Fibroblast of peridontal ligament (primary cell): ENCODE measurements at regions not wholly inside any gene's neighbourhood (a gene's known extent, or its start where the extent isn't known, plus 50 kb on each side); places are given as distances from the start of the nearest gene placed in this dataset.

Experiments
- DNase-seq: peaks from one replicate; pipeline ENCODE4 v3.0.0-alpha.2; 2010; ENCODE audit errors: extremely low read depth

DNA sequence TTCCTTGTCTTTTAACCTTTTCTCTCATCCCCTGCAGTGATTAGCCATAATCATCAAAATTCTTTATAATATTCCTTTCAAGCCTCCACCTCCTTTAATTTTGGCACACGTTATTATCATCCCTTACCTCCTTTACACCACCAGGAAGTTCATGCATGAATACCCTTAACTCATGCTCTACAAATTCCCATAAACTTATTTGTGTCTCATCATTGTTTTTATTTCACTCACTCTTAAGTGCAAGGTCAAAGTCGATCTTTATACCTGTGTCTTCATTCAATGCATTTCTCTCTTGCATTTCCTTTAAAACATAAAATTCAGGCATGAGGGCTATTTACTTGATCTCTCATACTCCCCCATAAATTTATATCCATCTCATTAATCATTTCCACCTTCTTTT is 1064.6 kb upstream of the CADM2 start:
- no peak for DNase-seq

DNA sequence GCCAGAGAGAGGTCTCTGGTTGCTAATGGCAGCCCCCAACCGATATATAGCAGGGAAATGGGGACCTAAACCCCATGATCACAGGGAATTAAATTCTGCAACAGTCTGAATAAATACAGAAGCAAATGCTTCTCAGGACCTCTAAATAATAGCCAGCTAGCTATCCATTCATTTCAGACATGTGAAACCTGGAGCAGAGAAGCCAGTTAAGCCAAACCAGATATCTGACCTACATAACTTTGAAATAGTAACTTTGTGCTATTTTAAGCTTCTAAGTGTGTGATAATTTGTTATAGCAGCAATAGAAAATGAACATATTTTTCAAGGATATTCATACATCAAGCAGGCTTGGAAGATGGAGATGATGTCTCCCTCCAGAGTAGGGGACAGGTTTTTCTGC is 1062.9 kb upstream of the CADM2 start:
- DNase-seq, result no peak

DNA sequence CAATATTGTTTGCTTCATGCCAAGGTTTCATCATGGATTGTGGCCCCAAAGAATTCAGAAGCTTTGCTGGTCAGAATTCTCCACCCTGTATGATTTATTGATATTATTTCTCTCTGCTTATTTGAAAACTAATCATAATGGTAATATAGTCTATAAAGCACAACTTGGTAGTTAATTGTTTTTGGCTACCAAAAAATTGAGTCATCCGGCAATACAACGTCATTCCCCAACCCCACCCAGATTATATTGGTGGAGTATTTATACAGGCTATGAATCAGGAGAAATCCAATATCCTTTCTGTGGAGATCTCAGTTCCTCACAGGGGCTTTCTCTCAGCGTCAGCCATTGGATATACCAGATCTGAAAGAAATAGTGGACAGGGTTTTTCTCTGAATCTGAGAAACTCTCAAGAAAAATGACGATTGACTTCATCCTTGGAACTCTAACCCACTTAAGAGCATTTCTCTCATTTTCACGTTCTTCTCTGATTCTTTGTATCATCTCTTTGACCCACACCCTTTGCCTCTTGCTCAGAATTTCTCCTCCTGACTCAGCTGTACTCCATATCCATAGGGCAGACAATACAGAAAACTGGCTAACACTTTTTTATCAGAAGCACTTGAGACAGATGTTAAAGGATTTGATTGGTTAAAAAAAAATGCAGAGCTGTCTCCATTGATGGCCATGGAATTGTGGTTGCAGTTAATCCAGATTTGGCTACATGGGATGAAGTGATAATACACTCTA is 1055.8 kb upstream of the CADM2 start:
- no peak for DNase-seq

DNA sequence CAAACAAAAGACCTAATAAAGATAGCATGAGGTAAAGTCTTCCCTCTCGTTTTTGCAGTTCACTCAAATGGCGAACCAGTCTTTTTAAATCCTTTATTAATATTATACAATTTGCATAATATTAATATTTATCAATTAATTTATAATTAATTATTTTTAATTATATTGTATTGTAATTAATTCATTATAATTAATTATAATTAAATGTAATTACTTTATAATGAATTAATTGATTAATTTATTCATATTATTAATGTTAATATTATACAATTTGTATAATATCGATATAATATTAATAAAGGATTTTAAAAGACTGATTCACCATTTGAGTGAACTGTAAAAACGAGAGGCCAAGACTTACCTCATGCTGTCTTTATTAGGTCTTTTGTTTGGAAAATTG is 1045.4 kb upstream of the CADM2 start:
- no peak for DNase-seq

DNA sequence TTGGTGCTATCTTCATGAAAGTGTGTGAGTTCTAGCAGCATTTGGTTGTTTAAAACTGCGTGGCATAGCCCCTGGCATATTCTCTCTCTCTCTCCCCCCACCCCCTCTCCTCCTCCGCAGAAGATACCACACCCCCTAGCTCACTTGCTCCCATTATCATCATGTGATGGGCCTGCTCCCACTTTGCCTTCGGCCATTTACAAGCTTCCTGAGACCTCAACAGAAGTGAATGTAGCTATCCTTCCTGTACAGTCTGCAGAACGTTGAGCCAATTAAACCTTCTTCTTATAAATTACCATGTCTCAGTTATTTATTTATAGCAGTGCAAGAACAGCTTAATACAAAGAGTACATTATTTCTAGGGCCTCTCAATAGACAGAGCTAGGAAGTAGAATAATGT is 1032.5 kb upstream of the CADM2 start:
- no peak for DNase-seq

DNA sequence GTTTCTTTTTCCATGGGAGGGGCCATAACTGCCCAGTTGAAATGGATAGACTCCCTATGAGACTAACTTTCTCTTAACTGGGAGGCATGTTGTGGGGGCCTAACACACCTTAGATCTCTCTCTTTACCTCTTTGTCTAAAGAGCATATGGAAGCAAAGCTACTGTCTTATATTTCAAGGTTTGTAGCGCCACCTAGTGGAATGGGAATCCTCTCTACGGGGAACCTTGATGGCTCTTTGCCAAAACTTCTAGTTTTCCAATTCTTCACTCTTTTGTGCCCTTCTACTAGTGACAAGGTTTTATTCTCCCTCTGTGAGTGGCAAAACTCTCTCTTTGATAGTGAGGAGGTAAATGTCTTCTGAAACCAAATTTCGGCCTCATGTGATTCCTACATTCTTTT is 1030.4 kb upstream of the CADM2 start:
- no peak for DNase-seq

DNA sequence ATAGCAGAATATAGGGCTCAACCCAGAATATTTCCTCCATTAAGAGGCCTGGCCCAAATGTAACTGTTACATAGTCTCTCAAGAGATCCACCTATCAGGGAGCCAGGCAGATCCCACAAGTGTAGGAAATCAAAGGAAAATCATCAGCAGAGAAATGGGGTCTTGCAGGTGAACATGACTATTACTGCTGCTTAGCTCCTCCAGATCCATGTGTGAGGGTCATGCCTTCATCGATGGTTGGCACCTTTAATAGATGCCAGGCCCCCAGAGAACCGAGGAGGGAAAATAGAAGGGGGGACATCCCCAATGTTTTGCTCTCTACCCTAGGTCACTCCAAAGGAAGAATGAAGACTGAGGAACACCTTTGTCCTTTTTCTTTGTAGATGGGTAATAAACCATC is 1029.9 kb upstream of the CADM2 start:
- DNase-seq, result no peak

DNA sequence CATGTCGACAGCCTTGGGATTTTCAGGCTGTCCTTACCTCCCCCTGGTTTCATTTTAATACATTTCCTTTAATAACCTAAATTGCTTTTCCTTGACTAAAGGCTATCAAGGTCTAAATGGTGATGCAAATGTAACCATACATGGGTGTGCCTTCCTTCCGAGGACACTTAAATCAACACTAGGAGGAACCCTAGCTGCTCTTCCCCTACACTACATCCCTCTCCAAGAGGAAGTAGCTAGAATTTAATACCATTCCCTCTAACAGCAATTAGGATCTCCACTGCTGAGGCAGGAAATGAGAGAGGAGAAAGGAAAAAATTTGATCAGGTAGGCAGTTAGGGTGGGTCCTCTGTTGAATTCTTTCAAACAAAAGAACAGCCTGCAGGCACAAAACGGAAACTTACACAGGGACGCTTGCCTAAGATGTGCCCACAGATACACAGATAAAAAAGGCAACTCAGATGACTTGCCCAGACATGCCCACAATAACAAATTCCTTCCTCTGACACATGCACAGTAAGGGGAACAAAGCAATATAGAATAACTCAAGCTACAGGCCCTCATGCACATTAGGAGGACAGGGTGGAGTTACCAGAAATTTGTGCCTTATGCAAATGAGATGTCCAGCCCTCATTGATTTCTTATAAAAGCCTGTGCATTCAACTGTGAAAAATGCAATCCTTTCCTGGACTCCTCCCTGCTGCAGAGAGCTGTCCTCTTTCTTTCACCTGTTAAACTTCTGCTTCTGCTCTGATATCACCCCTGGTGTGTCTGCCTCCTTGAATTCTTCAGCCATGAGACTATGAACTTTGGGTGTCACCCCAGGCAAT is 1024.4 kb upstream of the CADM2 start:
- DNase-seq, result no peak

DNA sequence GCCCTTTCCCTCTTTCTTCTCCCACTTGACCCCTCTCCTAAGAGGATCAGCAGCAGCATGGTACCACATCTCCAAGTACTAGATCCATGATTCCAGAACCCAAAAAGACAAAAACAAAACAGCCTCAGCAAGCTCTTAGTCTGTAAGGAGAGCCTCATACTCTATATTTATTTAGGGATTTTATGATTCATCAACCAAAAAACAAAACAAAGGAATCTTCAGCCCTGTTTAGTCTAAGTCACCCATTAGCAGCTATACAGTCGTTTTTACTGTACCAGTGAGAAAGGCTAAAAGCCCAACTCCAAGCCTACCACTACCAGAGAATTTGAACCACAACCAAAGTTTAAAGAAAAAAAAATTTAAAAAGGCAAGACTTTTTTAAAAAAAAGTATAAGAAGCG is 1020.3 kb upstream of the CADM2 start:
- no peak for DNase-seq

DNA sequence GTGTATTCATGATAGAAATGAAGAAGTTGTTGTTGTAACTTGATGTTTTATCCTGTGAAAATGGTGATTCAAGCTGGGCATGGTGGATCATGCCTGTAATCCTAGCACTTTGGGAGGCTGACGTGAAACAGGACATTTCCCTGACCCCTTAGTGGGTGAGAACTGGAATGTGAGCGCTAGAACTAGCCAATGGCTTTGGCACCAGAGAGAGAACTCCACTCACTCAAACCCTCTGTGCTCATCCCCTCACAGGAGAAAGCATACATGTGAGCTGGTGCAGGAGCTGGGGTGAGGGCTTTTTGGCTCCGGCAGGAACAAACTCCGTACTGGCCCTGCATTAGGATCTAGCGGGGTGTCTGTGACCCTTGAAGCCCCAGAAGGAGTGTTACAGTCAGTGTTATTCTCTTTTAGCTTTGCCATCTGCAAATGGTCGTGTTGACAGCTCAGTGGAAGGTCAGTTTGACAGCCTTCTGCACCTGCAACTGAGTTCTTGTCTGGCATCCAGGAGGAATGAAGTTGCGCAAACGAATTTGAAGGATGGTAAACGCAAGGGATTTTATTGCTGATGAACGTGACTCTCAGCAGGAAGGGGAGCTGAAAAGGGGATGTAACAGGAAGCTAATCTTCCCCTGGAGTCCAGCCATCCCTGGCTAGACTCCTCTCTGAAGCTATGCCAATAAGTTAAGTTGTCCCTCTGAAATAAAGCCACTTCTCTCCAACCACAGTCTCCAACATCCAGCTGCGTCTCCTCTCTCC is 1016.6 kb upstream of the CADM2 start:
- no peak for DNase-seq

DNA sequence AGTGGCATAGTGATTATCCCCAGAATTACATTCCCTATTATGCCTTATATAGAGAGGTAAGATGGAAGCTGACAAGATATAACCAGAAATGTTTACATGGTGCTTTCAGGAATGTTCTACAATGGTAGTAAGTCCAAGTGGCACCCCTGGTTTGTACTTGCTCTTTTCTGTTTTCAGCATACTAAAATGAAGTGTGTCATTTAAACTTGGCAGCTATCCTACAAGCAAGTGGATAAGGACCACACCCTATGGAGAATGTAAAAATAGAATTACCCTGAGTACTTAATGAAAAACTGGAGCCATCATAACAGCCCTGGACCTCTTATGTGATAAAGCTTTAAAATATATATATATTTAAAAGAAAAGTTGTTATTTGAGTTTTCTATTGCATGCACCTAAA is 1012.7 kb upstream of the CADM2 start:
- DNase-seq, result no peak

DNA sequence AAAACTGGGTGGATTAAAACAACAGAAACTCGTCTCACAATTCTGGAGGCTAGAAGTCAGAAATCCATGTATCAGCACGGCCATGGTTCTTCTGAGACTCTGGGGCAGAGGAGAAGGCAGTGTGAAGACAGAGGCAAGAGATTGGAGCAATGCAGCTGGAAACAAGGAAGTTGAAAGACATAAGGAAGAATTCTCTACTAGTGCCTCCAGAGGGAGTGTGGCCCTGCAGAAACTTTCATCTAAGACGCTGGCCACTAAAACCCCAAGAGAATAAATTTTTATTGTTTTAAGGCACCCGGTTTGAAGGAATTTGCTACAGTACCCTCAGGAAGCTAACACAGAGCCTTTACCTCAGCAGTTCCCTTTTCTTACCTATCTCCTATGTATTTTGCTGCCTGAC is 1012.2 kb upstream of the CADM2 start:
- DNase-seq, result no peak

DNA sequence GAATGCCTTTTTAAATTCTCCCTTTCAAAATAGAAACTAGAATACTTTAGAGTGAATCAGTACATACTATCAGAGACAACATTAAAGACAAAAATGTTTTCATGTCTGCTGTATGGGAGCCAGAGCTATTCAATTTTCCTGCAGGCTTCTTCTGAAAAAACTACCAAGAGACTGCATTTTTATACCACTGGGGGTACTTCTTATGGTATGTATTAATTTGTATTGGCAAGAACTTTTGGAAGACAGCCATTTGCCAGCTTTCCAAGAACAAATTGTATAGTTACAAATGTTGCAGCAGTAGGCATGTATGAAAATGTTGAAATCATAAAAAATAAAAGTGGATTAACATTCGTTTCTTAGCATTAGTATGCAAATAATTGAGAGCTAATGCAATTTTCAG is 1010.0 kb upstream of the CADM2 start:
- DNase-seq, result no peak

DNA sequence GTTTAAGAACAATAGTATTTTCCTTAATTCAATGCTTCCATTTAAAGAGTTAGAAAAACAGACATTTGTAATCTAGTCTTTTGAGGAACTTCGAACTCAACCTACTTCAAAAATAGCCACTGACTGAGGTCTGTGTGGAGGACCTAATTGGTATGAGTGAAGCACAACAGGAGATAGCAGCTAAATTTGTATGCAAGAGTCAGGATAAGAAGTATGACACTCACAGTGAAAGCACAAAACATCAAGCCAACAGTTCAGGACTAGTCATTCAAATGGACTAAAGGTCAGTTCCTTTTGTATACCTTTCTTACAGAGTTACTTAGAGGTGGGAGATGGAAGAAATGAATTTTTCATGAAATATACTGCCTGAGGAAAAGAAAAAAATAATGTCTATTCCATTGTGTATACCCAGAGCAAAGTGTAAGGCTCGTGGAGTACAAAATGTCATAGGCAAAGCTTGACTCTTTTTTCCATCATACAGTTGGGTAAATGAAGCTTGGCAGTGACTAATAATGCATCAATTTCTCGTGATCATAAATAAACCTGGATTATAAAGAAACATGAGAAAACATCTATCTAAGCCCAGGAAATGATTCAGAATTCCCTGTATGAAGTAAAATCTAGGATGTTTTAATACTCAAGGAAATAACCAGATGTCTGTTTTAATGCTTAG is 1005.2 kb upstream of the CADM2 start:
- DNase-seq, result no peak

DNA sequence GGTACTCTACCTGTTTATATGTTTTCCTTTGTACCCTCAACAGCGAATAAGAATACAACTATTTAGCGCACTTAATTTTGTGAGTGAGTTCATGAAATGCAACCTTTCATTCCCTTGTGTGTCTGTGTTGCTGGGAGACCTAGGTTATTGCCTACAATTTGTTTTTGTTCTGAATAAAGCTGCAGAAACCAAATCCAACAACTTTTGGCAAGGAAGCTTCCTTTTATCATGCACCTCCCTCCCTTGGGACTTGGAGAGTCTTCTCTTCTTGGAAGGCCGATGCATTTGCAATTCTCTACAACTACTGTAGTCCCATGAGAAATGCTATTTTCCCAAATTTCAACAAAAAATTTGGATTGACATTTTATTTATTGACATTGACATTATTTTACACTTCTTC is 1002.4 kb upstream of the CADM2 start:
- DNase-seq, result no peak

DNA sequence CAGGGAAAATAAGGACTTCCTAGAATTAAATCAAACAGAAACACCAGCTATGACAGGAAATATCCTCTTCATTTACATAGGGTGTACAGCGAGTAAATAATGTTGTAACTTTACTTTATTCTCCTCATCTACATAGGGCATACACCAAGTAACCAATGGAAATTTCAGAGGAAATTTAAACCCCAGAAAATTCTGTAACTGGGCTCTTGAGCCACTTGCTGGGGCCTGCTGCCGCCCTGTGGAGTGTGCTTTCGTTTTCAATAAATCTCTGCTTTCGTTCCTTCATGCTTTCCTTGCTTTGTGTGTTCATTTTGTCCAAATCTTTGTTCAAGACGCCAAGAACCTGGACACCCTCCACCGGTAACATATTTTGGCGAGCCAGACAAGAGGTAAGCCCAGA is 990.4 kb upstream of the CADM2 start:
- no peak for DNase-seq

DNA sequence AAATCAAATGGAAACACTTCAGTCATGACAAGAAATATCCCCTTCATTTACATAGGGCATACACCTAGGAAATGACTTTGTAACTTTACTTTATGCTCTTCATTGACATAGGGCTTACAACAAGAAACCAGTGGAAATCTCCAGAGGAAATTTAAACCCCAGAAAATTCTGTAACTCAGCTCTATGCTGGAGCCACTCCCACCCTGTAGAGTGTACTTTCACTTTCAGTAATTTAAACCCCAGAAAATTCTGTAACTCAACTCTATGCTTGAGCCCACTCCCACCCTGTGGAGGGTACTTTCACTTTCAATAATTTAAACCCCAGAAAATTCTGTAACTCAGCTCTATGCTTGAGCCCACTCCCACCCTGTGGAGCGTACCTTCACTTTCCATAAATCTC is 987.1 kb upstream of the CADM2 start:
- no peak for DNase-seq

DNA sequence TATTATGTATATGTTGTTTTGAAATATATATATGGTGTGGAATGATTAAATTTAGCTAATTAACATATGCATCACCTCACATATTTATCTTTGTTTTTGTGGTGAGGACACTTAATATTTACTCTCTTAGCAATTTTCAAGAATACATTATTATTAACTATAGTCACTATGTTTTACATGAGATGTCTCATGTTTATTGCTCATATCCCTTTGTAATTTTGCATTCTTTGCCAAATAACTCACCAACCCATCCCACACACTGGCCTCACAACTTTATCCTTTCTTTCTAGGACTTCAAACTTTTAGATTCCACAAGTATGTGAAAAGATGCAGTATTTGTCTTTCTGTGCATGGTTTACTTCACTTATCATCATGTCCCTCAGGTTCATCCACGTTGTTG is 950.2 kb upstream of the CADM2 start:
- no peak for DNase-seq

DNA sequence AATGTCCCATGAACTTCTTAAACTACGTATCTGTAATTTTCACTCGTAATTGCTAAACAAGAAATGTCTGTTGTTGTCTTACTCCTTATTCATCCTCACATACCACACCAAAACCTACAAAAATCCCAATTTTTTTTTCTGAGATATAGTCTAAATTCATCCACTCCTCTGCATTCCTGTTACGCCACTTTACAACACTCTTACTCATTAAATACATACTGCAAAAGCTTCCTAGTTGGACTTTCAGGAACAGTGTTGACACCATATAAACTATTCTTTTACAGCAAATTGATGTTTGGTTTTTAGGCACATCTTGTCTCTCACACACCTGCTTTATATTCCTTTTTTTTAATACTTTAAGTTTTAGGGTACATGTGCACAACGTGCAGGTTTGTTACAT is 934.9 kb upstream of the CADM2 start:
- no peak for DNase-seq

DNA sequence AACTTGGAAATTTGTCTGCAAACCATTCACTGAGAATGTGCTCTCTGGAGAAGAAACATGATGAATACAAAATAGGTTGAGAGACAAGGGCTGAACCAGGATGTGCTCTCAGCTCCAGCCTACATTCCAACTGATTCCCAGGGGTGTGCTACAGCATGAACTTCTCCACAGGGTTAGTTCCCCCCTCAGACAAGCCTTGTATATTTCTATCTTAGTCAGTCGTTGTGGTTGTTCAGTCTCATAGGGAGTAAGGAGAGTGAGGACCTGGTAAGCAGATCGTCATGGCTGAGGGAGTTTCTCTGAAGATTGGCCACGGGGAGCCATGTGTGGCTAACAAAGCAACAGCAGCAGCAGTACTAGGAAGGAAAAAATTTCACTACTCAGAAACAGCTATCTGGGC is 919.7 kb upstream of the CADM2 start:
- no peak for DNase-seq

DNA sequence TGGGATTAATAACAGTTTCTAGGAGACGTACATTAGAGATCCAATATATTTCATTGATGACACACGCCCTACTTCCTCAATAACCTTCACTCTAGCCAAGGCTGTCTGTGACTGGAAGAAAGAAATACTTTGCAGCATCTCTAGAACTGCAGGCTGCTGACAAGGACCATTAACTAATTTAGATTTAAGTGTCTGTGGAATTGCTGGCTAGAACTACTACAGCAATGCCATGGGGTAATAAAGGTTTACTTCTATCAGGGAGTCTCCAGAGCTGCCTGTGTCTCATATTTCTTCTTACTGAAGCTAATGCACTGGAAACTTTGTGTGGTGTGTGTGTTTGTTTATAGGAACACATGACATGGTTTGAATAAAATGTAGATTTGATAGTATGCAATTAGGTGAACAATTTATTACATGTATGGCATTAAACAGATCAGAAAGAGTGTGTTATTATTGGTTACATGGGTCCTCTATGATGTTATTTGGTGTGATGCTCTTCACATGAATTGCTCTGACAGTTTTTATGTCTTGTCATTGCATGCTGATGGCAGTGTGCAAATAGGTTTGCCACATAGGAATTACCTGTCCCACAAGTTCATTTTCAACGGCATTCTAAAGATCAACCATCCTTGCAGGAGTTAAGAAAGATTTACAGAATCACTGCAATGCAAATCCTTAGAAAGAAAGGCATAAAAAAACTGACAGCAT is 916.2 kb upstream of the CADM2 start:
- no peak for DNase-seq

DNA sequence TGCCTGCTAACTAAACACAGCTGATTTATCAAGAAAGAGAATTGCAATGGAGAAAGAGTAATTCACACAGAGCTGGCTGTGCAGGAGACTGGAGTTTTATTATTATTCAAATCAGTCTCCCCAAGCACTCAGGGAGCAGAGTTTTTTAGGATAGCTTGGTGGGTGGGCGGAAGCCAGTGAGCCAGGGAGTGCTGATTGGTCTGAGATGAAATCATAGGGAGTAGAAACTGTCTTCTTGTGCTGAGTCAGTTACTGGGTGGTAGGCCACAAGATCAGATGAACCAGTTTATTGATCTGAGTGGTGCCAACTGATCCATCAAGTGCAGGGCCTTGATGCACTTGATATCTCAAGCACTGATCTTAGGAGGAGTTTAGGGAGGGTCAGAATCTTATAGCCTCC is 891.9 kb upstream of the CADM2 start:
- no peak for DNase-seq
